Activated CD4-positive, alpha-beta memory T cell treated with anti-CD3 and anti-CD28 coated beads for 36 hours (primary cell): ENCODE measurements at regions not wholly inside any gene's neighbourhood (a gene's known extent, or its start where the extent isn't known, plus 50 kb on each side); places are given as distances from the start of the nearest gene placed in this dataset.

Experiments
- CTCF ChIA-PET: fragments of 350-600 bp; sonication (Branson Sonifier 250); formaldehyde crosslinking; loops from one replicate; lab custom pipeline; 2021; ENCODE audit warnings: antibody characterized with exemption, inconsistent platforms; lab: Charles Lee
- POLR2A ChIA-PET: fragments of 350-600 bp; sonication (Branson Sonifier 250); formaldehyde crosslinking; loops from one replicate; lab custom pipeline; 2021; ENCODE audit warnings: antibody characterized with exemption; lab: Charles Lee
- DNase-seq: peaks from one replicate; pipeline ENCODE4 v3.0.0-alpha.2; 2020
- H3K27ac Mint-ChIP-seq: one replicate; pipeline ENCODE4 v1.8.0; 2021; ENCODE audit warnings: mixed read lengths
- H3K27me3 Mint-ChIP-seq: one replicate; pipeline ENCODE4 v1.8.0; 2021; ENCODE audit warnings: mixed read lengths
- H3K36me3 Mint-ChIP-seq: one replicate; pipeline ENCODE4 v1.8.0; 2021; ENCODE audit warnings: mixed read lengths
- H3K4me1 Mint-ChIP-seq: one replicate; pipeline ENCODE4 v1.8.0; 2021; ENCODE audit warnings: low read depth, mixed read lengths
- H3K4me3 Mint-ChIP-seq: one replicate; pipeline ENCODE4 v1.8.0; 2021; ENCODE audit warnings: mild to moderate bottlenecking, mixed read lengths
- H3K9me3 Mint-ChIP-seq: one replicate; pipeline ENCODE4 v1.8.0; 2021; ENCODE audit warnings: mixed read lengths
- intact Hi-C: fragments of 100-400 bp; cut with micrococcal nuclease; formaldehyde crosslinking; loops from one replicate; pipeline ENCODE4 v1.15.1; 2023

- no peak overlapping the region for H3K27ac Mint-ChIP-seq
- POLR2A ChIA-PET, result no interaction called here
- H3K27me3 Mint-ChIP-seq, result peaks cover 12% of the 10 kb centered on the region
- CTCF ChIA-PET, result no interaction called here
- H3K4me3 Mint-ChIP-seq, result no peak overlapping the region
- DNase-seq, result no peak
- no peaks in the 10 kb centered on the region for H3K4me1 Mint-ChIP-seq
- H3K9me3 Mint-ChIP-seq, result no peaks in the 10 kb centered on the region
- intact Hi-C loops, result no loop called here
- no peaks in the 10 kb centered on the region for H3K36me3 Mint-ChIP-seq
Observed at GRCh38 chr2:226364217-226364616, 435.4 kb downstream of the IRS1 start.

GRCh38 chr2:226362980-226363379 is 436.6 kb downstream of the IRS1 start:
- Mint-ChIP-seq H3K4me1 (no peaks in the 10 kb centered on the region), H3K9me3 (no peaks in the 10 kb centered on the region), H3K36me3 (no peaks in the 10 kb centered on the region), H3K27ac (no peak overlapping the region), H3K27me3 (peaks cover 14% of the 10 kb centered on the region), H3K4me3 (no peak overlapping the region)
- intact Hi-C loops, result no loop called here
- ChIA-PET CTCF (no interaction called here), POLR2A (no interaction called here)
- no peak for DNase-seq

GRCh38 chr2:226360658-226361057 is 439.0 kb downstream of the IRS1 start:
- H3K27me3 Mint-ChIP-seq, result peaks cover 12% of the 10 kb centered on the region
- ChIA-PET POLR2A (no interaction called here), CTCF (no interaction called here)
- no peaks in the 10 kb centered on the region for H3K36me3 Mint-ChIP-seq
- H3K4me1 Mint-ChIP-seq, result no peaks in the 10 kb centered on the region
- no peak overlapping the region for H3K27ac Mint-ChIP-seq
- no peak overlapping the region for H3K4me3 Mint-ChIP-seq
- no peak for DNase-seq
- intact Hi-C loops, result no loop called here
- H3K9me3 Mint-ChIP-seq, result no peaks in the 10 kb centered on the region

GRCh38 chr2:226358688-226359087 is 440.9 kb downstream of the IRS1 start:
- CTCF ChIA-PET, result no interaction called here
- no peaks in the 10 kb centered on the region for H3K4me1 Mint-ChIP-seq
- no peaks in the 10 kb centered on the region for H3K36me3 Mint-ChIP-seq
- no peak overlapping the region for H3K4me3 Mint-ChIP-seq
- H3K9me3 Mint-ChIP-seq, result no peaks in the 10 kb centered on the region
- POLR2A ChIA-PET, result no interaction called here
- DNase-seq, result no peak
- H3K27me3 Mint-ChIP-seq, result peaks cover 12% of the 10 kb centered on the region
- intact Hi-C loops, result no loop called here
- no peak overlapping the region for H3K27ac Mint-ChIP-seq

GRCh38 chr2:226357816-226358215 is 441.8 kb downstream of the IRS1 start:
- no peaks in the 10 kb centered on the region for H3K4me1 Mint-ChIP-seq
- ChIA-PET POLR2A (no interaction called here), CTCF (no interaction called here)
- H3K36me3 Mint-ChIP-seq, result no peaks in the 10 kb centered on the region
- no peaks in the 10 kb centered on the region for H3K9me3 Mint-ChIP-seq
- no peak overlapping the region for H3K4me3 Mint-ChIP-seq
- intact Hi-C loops, result no loop called here
- H3K27ac Mint-ChIP-seq, result no peak overlapping the region
- DNase-seq, result no peak
- H3K27me3 Mint-ChIP-seq, result peaks cover 12% of the 10 kb centered on the region

GRCh38 chr2:226355600-226355999 is 444.0 kb downstream of the IRS1 start:
- no peak for DNase-seq
- no peak overlapping the region for H3K4me3 Mint-ChIP-seq
- CTCF ChIA-PET, result no interaction called here
- intact Hi-C loops, result no loop called here
- H3K27me3 Mint-ChIP-seq, result peaks cover 4% of the 10 kb centered on the region
- no peaks in the 10 kb centered on the region for H3K4me1 Mint-ChIP-seq
- POLR2A ChIA-PET, result no interaction called here
- no peak overlapping the region for H3K27ac Mint-ChIP-seq
- H3K36me3 Mint-ChIP-seq, result no peaks in the 10 kb centered on the region
- no peaks in the 10 kb centered on the region for H3K9me3 Mint-ChIP-seq

GRCh38 chr2:226354434-226354833 is 445.2 kb downstream of the IRS1 start:
- Mint-ChIP-seq H3K4me1 (no peaks in the 10 kb centered on the region), H3K4me3 (no peak overlapping the region), H3K36me3 (no peaks in the 10 kb centered on the region), H3K27ac (no peak overlapping the region), H3K27me3 (peaks cover 4% of the 10 kb centered on the region), H3K9me3 (no peaks in the 10 kb centered on the region)
- DNase-seq, result no peak
- ChIA-PET POLR2A (no interaction called here), CTCF (no interaction called here)
- intact Hi-C loops, result no loop called here

- CTCF ChIA-PET, result no interaction called here
- no peak overlapping the region for H3K27ac Mint-ChIP-seq
Observed at GRCh38 chr2:226352941-226353560, 446.6 kb downstream of the IRS1 start.

GRCh38 chr2:226351711-226352110 is 447.9 kb downstream of the IRS1 start:
- Mint-ChIP-seq H3K36me3 (no peaks in the 10 kb centered on the region), H3K27ac (no peak overlapping the region), H3K9me3 (no peaks in the 10 kb centered on the region), H3K4me3 (no peak overlapping the region), H3K4me1 (no peaks in the 10 kb centered on the region), H3K27me3 (no peaks in the 10 kb centered on the region)
- intact Hi-C loops, result no loop called here
- no peak for DNase-seq
- POLR2A ChIA-PET, result no interaction called here
- CTCF ChIA-PET, result no interaction called here

More at GRCh38 chr2:226352941-226353560, 446.6 kb downstream of the IRS1 start:
- H3K4me1 Mint-ChIP-seq, result no peaks in the 10 kb centered on the region
- no peak for DNase-seq
- intact Hi-C loops, result no loop called here
- no peaks in the 10 kb centered on the region for H3K27me3 Mint-ChIP-seq
- POLR2A ChIA-PET, result no interaction called here
- H3K36me3 Mint-ChIP-seq, result no peaks in the 10 kb centered on the region
- H3K9me3 Mint-ChIP-seq, result no peaks in the 10 kb centered on the region
- no peak overlapping the region for H3K4me3 Mint-ChIP-seq

- H3K4me1 Mint-ChIP-seq, result no peaks in the 10 kb centered on the region
Observed at GRCh38 chr2:226339616-226340015, 460.0 kb downstream of the IRS1 start.

GRCh38 chr2:226338825-226339224 is 460.8 kb downstream of the IRS1 start:
- DNase-seq, result no peak
- no peaks in the 10 kb centered on the region for H3K36me3 Mint-ChIP-seq
- H3K4me1 Mint-ChIP-seq, result no peaks in the 10 kb centered on the region
- intact Hi-C loops, result no loop called here
- no peaks in the 10 kb centered on the region for H3K9me3 Mint-ChIP-seq
- H3K27ac Mint-ChIP-seq, result no peak overlapping the region
- no peak overlapping the region for H3K4me3 Mint-ChIP-seq
- CTCF ChIA-PET, result no interaction called here
- POLR2A ChIA-PET, result no interaction called here
- no peaks in the 10 kb centered on the region for H3K27me3 Mint-ChIP-seq

More at GRCh38 chr2:226339616-226340015, 460.0 kb downstream of the IRS1 start:
- H3K4me3 Mint-ChIP-seq, result no peak overlapping the region
- ChIA-PET POLR2A (no interaction called here), CTCF (no interaction called here)
- no peak overlapping the region for H3K27ac Mint-ChIP-seq
- intact Hi-C loops, result no loop called here
- no peaks in the 10 kb centered on the region for H3K27me3 Mint-ChIP-seq
- no peaks in the 10 kb centered on the region for H3K9me3 Mint-ChIP-seq
- DNase-seq, result no peak
- no peaks in the 10 kb centered on the region for H3K36me3 Mint-ChIP-seq

GRCh38 chr2:226337941-226338600 is 461.5 kb downstream of the IRS1 start:
- ChIA-PET CTCF (no interaction called here), POLR2A (no interaction called here)
- no peak overlapping the region for H3K4me3 Mint-ChIP-seq
- H3K9me3 Mint-ChIP-seq, result no peaks in the 10 kb centered on the region
- no peaks in the 10 kb centered on the region for H3K27me3 Mint-ChIP-seq
- H3K4me1 Mint-ChIP-seq, result no peaks in the 10 kb centered on the region
- no peak overlapping the region for H3K27ac Mint-ChIP-seq
- H3K36me3 Mint-ChIP-seq, result no peaks in the 10 kb centered on the region
- no peak for DNase-seq
- intact Hi-C loops, result no loop called here

- Mint-ChIP-seq H3K27me3 (no peaks in the 10 kb centered on the region), H3K4me3 (no peak overlapping the region), H3K27ac (no peak overlapping the region), H3K36me3 (no peaks in the 10 kb centered on the region), H3K4me1 (no peaks in the 10 kb centered on the region), H3K9me3 (no peaks in the 10 kb centered on the region)
- ChIA-PET CTCF (no interaction called here), POLR2A (no interaction called here)
- intact Hi-C loops, result no loop called here
- no peak for DNase-seq
Observed at GRCh38 chr2:226336283-226336682, 463.3 kb downstream of the IRS1 start.
